GM03348 (cell line): ENCODE measurements at regions not wholly inside any gene's neighbourhood (a gene's known extent, or its start where the extent isn't known, plus 50 kb on each side); places are given as distances from the start of the nearest gene placed in this dataset.
A peak's percentile ranks its signal among the peaks of the same experiment; 100 is the strongest.

Experiments
- DNase-seq: peaks from one replicate; pipeline ENCODE4 v3.0.0; 2012; ENCODE audit warnings: low spot score

GRCh38 chr6:123747515-123747914 lies 56.1 kb upstream of the NKAIN2 start:
- DNase-seq, result no peak

DNA sequence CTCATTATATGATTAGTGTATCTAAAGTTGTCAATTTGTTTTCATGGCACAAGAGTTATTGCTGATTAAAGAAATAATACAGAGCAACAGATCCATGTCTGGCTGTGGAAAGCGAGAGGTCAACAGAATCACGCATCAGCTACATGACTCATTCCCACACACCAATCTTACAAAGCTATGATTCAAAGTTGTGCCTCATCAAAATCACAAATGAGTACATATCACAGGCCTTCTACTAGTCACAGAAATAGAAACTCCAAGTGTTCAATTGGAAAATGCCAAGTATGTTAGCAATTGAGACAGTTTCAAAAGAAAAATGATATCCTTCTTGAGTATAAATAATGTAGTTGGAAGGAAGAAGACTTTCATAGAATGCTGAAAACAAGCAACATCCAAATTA lies 57.8 kb upstream of the NKAIN2 start:
- DNase-seq, result peak; percentile 2

DNA sequence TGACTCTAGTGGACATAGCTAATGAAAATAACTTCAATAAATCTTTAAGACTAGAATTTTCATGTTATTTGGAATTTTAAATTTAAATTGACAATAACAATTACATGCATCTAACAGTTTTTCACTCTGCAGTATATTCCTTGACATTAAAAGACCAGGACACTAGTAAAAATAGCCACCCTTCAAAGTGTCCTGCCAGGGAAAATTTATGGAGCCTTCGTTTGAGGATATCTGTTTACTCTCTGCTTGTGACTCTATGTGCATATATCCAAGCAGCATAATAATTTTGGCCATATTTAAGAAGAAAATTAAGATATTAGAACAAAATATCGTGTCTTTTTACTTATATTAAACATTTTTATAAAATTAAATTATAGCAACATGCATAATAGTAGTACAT lies 58.8 kb upstream of the NKAIN2 start:
- DNase-seq, result no peak

DNA sequence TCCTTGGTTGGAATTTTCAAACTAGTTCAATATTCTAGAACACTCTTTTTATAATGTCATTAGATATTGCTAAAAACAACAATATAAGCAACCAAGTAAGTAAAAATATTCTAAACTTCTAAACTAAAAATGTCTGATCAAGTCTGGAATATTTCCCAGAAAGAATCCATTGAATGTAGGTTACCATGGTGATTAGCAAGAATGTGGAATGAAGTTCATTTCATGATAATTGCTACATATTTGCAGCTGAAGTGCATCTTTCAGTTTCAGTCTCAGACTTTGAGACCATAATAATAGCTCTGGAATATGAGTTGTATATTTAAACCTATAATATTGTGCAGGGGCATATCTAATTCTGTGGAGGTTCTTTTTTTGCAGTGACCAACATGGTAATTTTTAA lies 61.0 kb upstream of the NKAIN2 start:
- DNase-seq, result no peak

DNA sequence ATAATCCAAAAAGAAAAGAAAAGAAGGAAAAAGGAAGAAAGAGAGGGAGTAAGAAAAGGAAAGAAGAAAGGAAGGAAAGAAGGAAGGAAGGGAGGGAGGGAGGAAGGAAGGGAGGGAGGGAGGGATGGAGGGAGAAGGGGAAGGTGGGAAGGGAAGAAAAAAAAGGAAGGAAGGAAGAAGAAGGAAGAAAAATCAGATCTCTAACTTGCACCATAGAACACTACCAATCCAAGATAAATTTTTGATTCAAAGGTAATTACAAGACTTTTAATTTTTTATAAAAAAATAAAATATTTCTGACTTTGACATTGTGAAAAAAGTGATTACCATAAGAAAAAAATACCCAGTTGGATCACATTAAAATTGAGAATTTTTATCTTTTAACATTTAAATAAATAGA lies 70.5 kb upstream of the NKAIN2 start:
- no peak for DNase-seq

GRCh38 chr6:123716506-123716905 lies 79.8 kb upstream of the TRDN start:
- no peak for DNase-seq

GRCh38 chr6:123715006-123715863 lies 78.5 kb upstream of the TRDN start:
- peak; percentile 36 for DNase-seq

DNA sequence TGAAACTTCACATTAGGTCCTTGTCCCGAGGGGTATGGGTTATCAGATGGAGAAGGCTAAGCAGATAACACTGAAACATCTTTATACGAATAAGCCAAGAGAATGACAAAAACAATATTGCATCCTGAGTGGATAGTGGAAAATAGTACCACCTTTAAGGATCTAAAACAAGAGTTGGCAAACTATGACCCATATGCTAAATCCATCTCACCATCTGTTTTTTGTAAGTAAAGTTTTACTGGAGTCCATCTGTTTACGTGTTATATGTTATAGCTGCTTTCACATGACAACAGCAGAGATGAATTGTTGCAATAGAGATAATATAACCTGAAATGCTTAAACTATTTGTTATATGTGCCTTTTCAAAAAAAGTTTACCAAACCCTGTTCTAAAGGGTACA lies 76.1 kb upstream of the TRDN start:
- DNase-seq, result no peak

DNA sequence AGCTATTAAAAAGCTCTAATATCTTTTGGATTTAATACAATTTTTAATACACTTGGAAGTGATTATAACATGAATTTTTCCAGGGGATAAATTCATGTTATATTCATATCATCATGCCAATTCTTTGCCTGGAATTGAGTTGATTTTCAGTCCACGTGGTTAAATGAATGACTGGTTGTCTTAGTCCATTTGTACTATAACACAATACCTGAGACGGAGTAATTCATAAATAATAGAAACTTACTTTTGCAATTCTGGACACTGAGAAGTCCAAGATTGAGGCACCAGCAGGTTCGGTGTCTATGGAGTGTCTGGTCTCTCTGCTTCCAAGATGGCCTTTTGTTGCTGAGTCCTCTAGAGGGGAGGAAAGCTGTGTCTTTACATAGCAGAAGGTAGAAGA lies 66.2 kb upstream of the TRDN start:
- no peak for DNase-seq

GRCh38 chr6:123687864-123688263 lies 51.1 kb upstream of the TRDN start:
- DNase-seq, result no peak
